ENCODE measurements at regions not wholly inside any gene's neighbourhood (a gene's known extent, or its start where the extent isn't known, plus 50 kb on each side); places are given as distances from the start of the nearest gene placed in this dataset.

DNA sequence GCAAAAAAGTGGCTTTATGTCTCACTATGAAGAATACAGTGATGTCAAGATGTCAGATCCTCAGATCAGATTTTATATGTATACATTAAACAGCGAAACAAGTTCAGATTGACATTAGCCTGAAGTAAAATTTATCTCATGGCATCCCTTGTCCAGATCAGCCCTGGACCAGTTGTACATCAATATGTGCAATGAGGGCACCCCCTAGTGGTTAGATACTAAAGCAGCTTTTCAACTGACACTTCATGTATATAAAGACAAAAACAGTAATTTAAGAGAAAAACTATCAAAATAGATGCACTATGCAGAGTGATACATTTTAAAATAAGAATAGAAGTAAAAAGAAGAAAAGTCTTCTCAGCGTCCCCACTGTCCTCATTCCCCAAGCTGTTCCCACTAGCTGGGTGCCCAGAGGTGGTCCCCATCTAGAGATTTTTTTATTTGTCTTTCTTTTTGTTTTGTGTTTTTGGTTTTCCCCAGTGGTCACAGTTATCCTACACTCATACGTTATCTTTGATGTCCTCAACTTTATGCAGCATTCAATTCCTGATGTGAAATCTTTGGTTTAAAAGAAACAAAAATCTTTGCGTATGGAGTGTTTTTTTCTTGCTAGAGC is 2193.4 kb upstream of the RAG2 start:
- TF ChIP-seq, protein P1, sequence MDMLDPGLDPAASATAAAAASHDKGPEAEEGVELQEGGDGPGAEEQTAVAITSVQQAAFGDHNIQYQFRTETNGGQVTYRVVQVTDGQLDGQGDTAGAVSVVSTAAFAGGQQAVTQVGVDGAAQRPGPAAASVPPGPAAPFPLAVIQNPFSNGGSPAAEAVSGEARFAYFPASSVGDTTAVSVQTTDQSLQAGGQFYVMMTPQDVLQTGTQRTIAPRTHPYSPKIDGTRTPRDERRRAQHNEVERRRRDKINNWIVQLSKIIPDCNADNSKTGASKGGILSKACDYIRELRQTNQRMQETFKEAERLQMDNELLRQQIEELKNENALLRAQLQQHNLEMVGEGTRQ (IDR thresholded peaks at IDR 0.05) = no peak
- TF ChIP-seq PHF8 (IDR thresholded peaks at IDR 0.05; ENCODE audit: borderline replicate concordance, low read depth) (no peak), POLR2A (IDR thresholded peaks at IDR 0.05; ENCODE audit: low read length) (no peak), MAFK (IDR thresholded peaks at IDR 0.05; ENCODE audit: partially characterized antibody) (no peak), FOSL2 (IDR thresholded peaks at IDR 0.05) (no peak), FOSL2 (CRISPR knock-in tag; IDR thresholded peaks at IDR 0.05) (no peak)
- TF ChIP-seq, protein P2, sequence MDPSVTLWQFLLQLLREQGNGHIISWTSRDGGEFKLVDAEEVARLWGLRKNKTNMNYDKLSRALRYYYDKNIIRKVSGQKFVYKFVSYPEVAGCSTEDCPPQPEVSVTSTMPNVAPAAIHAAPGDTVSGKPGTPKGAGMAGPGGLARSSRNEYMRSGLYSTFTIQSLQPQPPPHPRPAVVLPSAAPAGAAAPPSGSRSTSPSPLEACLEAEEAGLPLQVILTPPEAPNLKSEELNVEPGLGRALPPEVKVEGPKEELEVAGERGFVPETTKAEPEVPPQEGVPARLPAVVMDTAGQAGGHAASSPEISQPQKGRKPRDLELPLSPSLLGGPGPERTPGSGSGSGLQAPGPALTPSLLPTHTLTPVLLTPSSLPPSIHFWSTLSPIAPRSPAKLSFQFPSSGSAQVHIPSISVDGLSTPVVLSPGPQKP (IDR thresholded peaks at IDR 0.05; ENCODE audit: low read depth, low read length) = no peak
- TF ChIP-seq, protein P3, sequence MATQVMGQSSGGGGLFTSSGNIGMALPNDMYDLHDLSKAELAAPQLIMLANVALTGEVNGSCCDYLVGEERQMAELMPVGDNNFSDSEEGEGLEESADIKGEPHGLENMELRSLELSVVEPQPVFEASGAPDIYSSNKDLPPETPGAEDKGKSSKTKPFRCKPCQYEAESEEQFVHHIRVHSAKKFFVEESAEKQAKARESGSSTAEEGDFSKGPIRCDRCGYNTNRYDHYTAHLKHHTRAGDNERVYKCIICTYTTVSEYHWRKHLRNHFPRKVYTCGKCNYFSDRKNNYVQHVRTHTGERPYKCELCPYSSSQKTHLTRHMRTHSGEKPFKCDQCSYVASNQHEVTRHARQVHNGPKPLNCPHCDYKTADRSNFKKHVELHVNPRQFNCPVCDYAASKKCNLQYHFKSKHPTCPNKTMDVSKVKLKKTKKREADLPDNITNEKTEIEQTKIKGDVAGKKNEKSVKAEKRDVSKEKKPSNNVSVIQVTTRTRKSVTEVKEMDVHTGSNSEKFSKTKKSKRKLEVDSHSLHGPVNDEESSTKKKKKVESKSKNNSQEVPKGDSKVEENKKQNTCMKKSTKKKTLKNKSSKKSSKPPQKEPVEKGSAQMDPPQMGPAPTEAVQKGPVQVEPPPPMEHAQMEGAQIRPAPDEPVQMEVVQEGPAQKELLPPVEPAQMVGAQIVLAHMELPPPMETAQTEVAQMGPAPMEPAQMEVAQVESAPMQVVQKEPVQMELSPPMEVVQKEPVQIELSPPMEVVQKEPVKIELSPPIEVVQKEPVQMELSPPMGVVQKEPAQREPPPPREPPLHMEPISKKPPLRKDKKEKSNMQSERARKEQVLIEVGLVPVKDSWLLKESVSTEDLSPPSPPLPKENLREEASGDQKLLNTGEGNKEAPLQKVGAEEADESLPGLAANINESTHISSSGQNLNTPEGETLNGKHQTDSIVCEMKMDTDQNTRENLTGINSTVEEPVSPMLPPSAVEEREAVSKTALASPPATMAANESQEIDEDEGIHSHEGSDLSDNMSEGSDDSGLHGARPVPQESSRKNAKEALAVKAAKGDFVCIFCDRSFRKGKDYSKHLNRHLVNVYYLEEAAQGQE (IDR thresholded peaks at IDR 0.05) = no peak
